Neutrophil (primary cell): ENCODE measurements at regions not wholly inside any gene's neighbourhood (a gene's known extent, or its start where the extent isn't known, plus 50 kb on each side); places are given as distances from the start of the nearest gene placed in this dataset.

ENCODE experiments used
- H3K27ac ChIP-seq: fragments of 200-600 bp; sonication (generic); 2 replicates; pipeline ENCODE4 v1.5.1; 2016; ENCODE audit warnings: mild to moderate bottlenecking, moderate library complexity
- H3K27me3 ChIP-seq: fragments of 200-600 bp; sonication (generic); 2 replicates; pipeline ENCODE4 v1.6.0; 2016; ENCODE audit warnings: mild to moderate bottlenecking
- H3K36me3 ChIP-seq: fragments of 200-600 bp; sonication (generic); 2 replicates; pipeline ENCODE4 v1.5.1; 2017
- H3K4me1 ChIP-seq, 2 experiments: fragments of 200-600 bp in 1 of 2; sonication (generic) in 1 of 2; 1 replicate in 1 of 2; 2 replicates in 1 of 2; pipeline versions ENCODE4 v1.5.1 to v1.6.1; 2013 to 2016; ENCODE audit warnings: low read depth in 1 of 2, low read length in 1 of 2, mild to moderate bottlenecking in 1 of 2, moderate library complexity in 1 of 2; ENCODE audit not compliant: control insufficient read depth in 1 of 2, insufficient read depth in 1 of 2
- H3K4me3 ChIP-seq, 2 experiments: fragments of 200-600 bp in 1 of 2; sonication (generic) in 1 of 2; 1 replicate in 1 of 2; 2 replicates in 1 of 2; pipeline ENCODE4 v1.5.1; 2013 to 2016; ENCODE audit warnings: low read depth in 1 of 2, low read length in 1 of 2, mild to moderate bottlenecking in 1 of 2, moderate library complexity in 1 of 2
- H3K9me3 ChIP-seq: fragments of 200-600 bp; sonication (generic); 2 replicates; pipeline ENCODE4 v1.5.1; 2016
- CTCF ChIP-seq: fragments of 200-600 bp; sonication (generic); IDR thresholded peaks from 2 replicates; pipeline ENCODE4 v1.5.1; 2016; ENCODE audit warnings: antibody characterized with exemption

GRCh38 chr2:176454893-176455815 lies 185.9 kb downstream of the MTX2 start:
- no peak overlapping the region for H3K4me3 ChIP-seq
- H3K4me1 ChIP-seq: no peaks in the 10 kb centered on the region
- H3K36me3 ChIP-seq: no peaks in the 10 kb centered on the region
- H3K9me3 ChIP-seq: no peaks in the 10 kb centered on the region
- peaks cover 100% of the 10 kb centered on the region for H3K27me3 ChIP-seq
- TF ChIP-seq CTCF: peak; percentile 82
- no peak overlapping the region for H3K27ac ChIP-seq

- no peaks in the 10 kb centered on the region for H3K36me3 ChIP-seq
These were observed 186.6 kb downstream of the MTX2 start for GRCh38 chr2:176455816-176456291.

GRCh38 chr2:176457481-176457880 lies 188.2 kb downstream of the MTX2 start:
- Histone ChIP-seq H3K9me3 (no peaks in the 10 kb centered on the region), H3K36me3 (no peaks in the 10 kb centered on the region), H3K4me3 (no peak overlapping the region), H3K27me3 (peaks cover 99% of the 10 kb centered on the region), H3K4me1 (no peaks in the 10 kb centered on the region), H3K27ac (no peak overlapping the region)
- no peak for TF ChIP-seq CTCF

More at GRCh38 chr2:176455816-176456291, 186.6 kb downstream of the MTX2 start:
- Histone ChIP-seq H3K27ac (no peak overlapping the region), H3K27me3 (peaks cover 100% of the 10 kb centered on the region), H3K4me3 (no peak overlapping the region), H3K9me3 (no peaks in the 10 kb centered on the region), H3K4me1 (no peaks in the 10 kb centered on the region)
- TF ChIP-seq CTCF: no peak

GRCh38 chr2:176461098-176461808 lies 192.0 kb downstream of the MTX2 start:
- no peaks in the 10 kb centered on the region for H3K9me3 ChIP-seq
- H3K27ac ChIP-seq: no peak overlapping the region
- TF ChIP-seq CTCF: no peak
- H3K4me1 ChIP-seq: no peaks in the 10 kb centered on the region
- H3K36me3 ChIP-seq: no peaks in the 10 kb centered on the region
- peaks cover 99% of the 10 kb centered on the region for H3K27me3 ChIP-seq
- H3K4me3 ChIP-seq: no peak overlapping the region

DNA sequence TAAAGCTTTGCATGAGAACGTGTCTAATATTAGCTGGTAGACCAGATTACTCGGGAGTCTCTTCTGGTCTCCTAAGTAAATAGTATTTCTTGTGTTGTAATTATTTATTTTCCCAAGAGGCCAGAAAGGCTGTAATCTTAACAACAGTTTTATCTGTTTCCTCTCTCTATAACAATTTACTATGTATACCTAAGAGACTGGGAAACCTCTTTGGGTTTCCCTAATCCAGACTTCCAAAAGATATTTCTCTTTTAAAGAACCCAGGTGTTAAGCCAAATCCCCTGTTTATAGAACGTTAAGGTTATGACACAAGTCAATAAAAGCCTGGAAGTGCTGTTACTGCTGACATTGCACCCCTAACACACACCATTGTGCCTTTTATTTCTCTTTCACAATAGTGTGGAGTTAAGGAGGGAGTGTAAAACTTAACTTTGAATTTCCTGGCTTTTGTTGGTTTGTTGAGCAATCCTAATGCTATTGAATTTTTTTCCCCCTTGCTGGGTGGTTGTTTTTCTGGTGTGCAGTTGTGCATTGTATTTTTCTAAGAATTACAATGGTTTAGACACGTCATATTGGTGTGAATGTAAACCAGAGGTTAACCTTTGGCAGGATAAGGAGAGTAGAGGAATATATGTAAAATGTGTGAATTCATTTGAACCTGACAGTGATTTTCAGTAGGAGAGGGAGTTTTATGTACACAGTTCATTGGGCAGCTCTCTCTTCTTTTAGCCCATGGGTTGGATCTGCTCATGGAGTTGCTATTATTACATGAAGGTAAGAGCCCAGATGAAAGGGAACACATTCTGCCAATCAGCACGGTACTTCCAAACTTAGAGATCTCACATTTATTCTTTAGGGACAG lies 192.8 kb downstream of the MTX2 start:
- Histone ChIP-seq H3K27ac (no peak overlapping the region), H3K36me3 (no peaks in the 10 kb centered on the region), H3K4me1 (no peaks in the 10 kb centered on the region), H3K27me3 (peaks cover 99% of the 10 kb centered on the region), H3K9me3 (no peaks in the 10 kb centered on the region), H3K4me3 (no peak overlapping the region)
- no peak for TF ChIP-seq CTCF
